Lower leg skin (tissue), 4 donors: ENCODE measurements at regions not wholly inside any gene's neighbourhood (a gene's known extent, or its start where the extent isn't known, plus 50 kb on each side); places are given as distances from the start of the nearest gene placed in this dataset.

Source experiments
- DNase-seq, 2 donors: peaks; one replicate each; pipeline ENCODE4 v3.0.0-alpha.2; 2019; ENCODE audit warnings: low spot score in 2 of 2
- H3K4me3 ChIP-seq: fragments of 200-600 bp; sonication (generic); 2 replicates; pipeline ENCODE4 v1.5.1; 2017; ENCODE audit warnings: mild to moderate bottlenecking, low read depth; ENCODE audit not compliant: poor library complexity, severe bottlenecking
- POLR2A ChIP-seq, 2 donors: fragments of 450-650 bp; IDR thresholded peaks; one replicate each; pipeline ENCODE4 v1.6.1; 2016 to 2017; ENCODE audit warnings: antibody characterized with exemption in 2 of 2, mild to moderate bottlenecking in 1 of 2, moderate library complexity in 1 of 2
- WGBS, 2 donors: methylation state at CpG; one replicate each; pipeline ENCODE4 v1.1.5; 2018; 5-methylcytosine and 5-hydroxymethylcytosine counted together
- intact Hi-C: fragments of 100-400 bp; cut with DNase I; formaldehyde crosslinking; loops from one replicate; pipeline ENCODE4 v1.15.0; 2023; ENCODE audit warnings: low total_unique reads
- TF ChIP-seq, protein P1 (sequence below), 3 donors: fragments of 450-650 bp; IDR thresholded peaks; one replicate each; pipeline ENCODE4 v1.5.1; 2016; ENCODE audit warnings: antibody characterized with exemption in 3 of 3, mild to moderate bottlenecking in 3 of 3, moderate library complexity in 2 of 3

DNA sequence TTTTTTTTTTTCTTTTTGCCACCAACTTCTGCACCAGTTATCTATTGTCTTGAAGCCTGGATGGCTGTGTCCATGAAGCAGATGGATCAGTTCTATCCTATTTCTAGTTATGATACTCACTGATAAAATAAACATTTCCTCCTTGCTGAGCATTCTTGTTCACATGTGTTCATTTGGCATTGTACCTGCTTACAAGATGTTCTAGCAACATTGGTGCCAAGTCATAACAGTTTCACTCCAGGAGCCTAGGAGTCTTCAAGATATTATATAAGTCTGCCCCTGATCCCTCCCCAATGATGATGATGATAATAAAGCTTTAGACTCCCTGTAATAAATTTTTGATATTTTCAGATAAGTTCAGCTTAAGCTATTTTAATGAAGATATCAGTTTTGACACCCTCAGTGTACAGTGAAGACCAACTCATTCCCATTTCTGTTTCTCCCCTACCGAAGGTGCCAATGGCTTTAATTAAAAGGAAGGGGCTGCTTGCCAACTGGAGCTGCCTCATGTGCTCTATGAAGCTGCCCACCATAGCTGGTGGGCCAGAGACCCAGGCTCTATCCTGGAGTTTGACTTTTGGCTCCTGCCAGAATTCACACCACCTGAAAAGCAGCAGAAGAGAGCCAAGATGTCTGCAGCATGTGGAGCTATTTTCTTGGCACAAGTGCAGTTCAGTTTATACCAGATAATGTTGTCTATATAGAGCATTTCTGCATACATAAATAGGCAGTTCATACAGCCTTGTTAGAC is 265.4 kb upstream of the TET2 start:
- 28 to 50% methylated on average over 1 of the region's 1 CpG for WGBS, 2 donors

DNA sequence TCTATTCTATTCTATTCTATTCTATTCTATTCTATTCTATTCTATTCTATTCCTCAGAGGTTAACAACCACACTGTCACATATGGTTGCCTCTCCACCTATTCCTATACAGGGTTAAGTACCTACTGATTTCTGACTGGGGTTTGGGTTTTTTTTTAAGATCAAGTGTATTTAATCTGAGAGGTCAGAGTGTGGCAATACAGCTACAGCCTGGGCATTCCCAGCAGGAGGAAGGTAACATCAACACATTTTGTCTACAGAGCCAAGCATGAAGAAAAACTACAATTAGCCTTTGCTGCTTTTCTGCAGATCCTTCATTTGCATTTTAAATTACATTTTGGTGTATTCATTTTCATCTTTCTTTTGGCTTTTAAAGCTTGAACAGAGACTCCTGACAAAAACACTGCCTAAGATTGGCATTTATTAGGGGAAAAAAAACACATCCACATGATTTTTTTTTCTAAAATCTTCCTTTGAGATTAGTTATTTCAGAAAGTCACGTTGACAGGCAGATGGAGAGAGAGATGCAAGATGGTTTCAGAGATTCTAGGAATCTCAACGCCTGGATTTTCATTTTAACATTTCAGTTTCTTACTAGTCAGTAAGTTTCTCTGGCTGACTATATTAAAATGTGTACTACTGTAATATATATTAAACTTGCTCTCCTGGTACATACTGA is 255.9 kb upstream of the TET2 start:
- 52 to 61% methylated on average over 2 of the region's 2 CpGs for WGBS, 2 donors
- no peak overlapping the region for H3K4me3 ChIP-seq
- intact Hi-C loops = no loop called here
- no peak for TF ChIP-seq POLR2A (IDR thresholded peaks at IDR 0.05)
- TF ChIP-seq, protein P1, sequence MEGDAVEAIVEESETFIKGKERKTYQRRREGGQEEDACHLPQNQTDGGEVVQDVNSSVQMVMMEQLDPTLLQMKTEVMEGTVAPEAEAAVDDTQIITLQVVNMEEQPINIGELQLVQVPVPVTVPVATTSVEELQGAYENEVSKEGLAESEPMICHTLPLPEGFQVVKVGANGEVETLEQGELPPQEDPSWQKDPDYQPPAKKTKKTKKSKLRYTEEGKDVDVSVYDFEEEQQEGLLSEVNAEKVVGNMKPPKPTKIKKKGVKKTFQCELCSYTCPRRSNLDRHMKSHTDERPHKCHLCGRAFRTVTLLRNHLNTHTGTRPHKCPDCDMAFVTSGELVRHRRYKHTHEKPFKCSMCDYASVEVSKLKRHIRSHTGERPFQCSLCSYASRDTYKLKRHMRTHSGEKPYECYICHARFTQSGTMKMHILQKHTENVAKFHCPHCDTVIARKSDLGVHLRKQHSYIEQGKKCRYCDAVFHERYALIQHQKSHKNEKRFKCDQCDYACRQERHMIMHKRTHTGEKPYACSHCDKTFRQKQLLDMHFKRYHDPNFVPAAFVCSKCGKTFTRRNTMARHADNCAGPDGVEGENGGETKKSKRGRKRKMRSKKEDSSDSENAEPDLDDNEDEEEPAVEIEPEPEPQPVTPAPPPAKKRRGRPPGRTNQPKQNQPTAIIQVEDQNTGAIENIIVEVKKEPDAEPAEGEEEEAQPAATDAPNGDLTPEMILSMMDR (IDR thresholded peaks at IDR 0.05) = no peak
- DNase-seq = no peak

More for the DNA sequence above, 265.4 kb upstream of the TET2 start:
- TF ChIP-seq POLR2A (IDR thresholded peaks at IDR 0.05) = no peak
- TF ChIP-seq, protein P1 (IDR thresholded peaks at IDR 0.05) = no peak
- intact Hi-C loops = no loop called here
- no peak for DNase-seq
- no peak overlapping the region for H3K4me3 ChIP-seq

GRCh38 chr4:104896660-104897645 is 249.7 kb upstream of the TET2 start:
- DNase-seq = no peak
- WGBS, 2 donors = 42 to 48% methylated on average over 2 of the region's 2 CpGs
- TF ChIP-seq, protein P1 (IDR thresholded peaks at IDR 0.05) = no peak
- no peak for TF ChIP-seq POLR2A (IDR thresholded peaks at IDR 0.05)
- H3K4me3 ChIP-seq = no peak overlapping the region
- intact Hi-C loops = no loop called here

GRCh38 chr4:104899863-104900262 is 246.8 kb upstream of the TET2 start:
- no peak overlapping the region for H3K4me3 ChIP-seq
- intact Hi-C loops = no loop called here
- WGBS, 2 donors = 85 to 86% methylated on average over 4 of the region's 4 CpGs
- no peak for DNase-seq
- TF ChIP-seq, protein P1 (IDR thresholded peaks at IDR 0.05) = no peak
- TF ChIP-seq POLR2A (IDR thresholded peaks at IDR 0.05) = no peak

DNA sequence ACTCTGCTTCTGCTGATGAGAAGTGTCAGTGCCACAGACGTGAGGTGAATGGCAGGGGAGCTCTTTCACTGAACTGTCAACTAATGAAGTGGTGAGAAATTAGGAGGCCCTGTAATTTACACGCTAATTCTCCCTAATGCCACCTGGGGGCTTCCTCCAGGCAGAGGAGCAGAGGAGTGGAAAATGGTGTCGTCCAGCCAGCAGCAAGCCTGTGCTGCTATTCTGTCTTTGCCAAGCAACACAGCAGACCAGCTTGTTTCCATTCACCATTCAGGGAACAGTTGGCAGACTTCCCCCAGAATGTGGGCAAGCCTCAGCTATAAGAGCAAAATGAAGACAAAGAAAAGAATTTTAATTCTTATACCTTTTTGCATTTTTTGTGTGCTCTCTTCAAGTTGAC is 245.2 kb upstream of the TET2 start:
- no peak overlapping the region for H3K4me3 ChIP-seq
- no peak for TF ChIP-seq POLR2A (IDR thresholded peaks at IDR 0.05)
- TF ChIP-seq, protein P1 (IDR thresholded peaks at IDR 0.05) = no peak
- intact Hi-C loops = no loop called here
- DNase-seq = no peak
- 2 to 14% methylated on average over 3 of the region's 3 CpGs for WGBS, 2 donors
